HEK293T (cell line): ENCODE measurements at regions not wholly inside any gene's neighbourhood (a gene's known extent, or its start where the extent isn't known, plus 50 kb on each side); places are given as distances from the start of the nearest gene placed in this dataset.

ENCODE experiments used
- ARNT ChIP-seq: fragments of 450-650 bp; IDR thresholded peaks from 2 replicates; pipeline ENCODE4 v1.6.1; 2017; ENCODE audit warnings: mild to moderate bottlenecking
- BHLHE40 ChIP-seq: fragments of 450-650 bp; IDR thresholded peaks from 2 replicates; pipeline ENCODE4 v1.6.1; 2016; ENCODE audit warnings: mild to moderate bottlenecking, moderate library complexity, borderline replicate concordance
- CTBP1 ChIP-seq: fragments of 450-650 bp; IDR thresholded peaks from 2 replicates; pipeline ENCODE4 v1.6.1; 2016; ENCODE audit warnings: borderline replicate concordance
- ELF4 ChIP-seq: fragments of 450-650 bp; IDR thresholded peaks from 2 replicates; pipeline ENCODE4 v1.6.1; 2017; ENCODE audit warnings: antibody characterized with exemption
- FOXA1 ChIP-seq: fragments of 450-650 bp; IDR thresholded peaks from 2 replicates; pipeline ENCODE4 v1.6.1; 2016; ENCODE audit warnings: mild to moderate bottlenecking
- FOXK2 ChIP-seq: fragments of 450-650 bp; IDR thresholded peaks from 2 replicates; pipeline ENCODE4 v1.6.1; 2016; ENCODE audit warnings: mild to moderate bottlenecking
- FOXM1 ChIP-seq: fragments of 450-650 bp; IDR thresholded peaks from 2 replicates; pipeline ENCODE4 v1.6.1; 2017; ENCODE audit warnings: mild to moderate bottlenecking, borderline replicate concordance
- HDGF ChIP-seq: fragments of 450-650 bp; IDR thresholded peaks from 2 replicates; pipeline ENCODE4 v1.6.1; 2017; ENCODE audit warnings: antibody characterized with exemption, borderline replicate concordance
- NFRKB ChIP-seq: fragments of 450-650 bp; IDR thresholded peaks from 2 replicates; pipeline ENCODE4 v1.6.1; 2016; ENCODE audit warnings: mild to moderate bottlenecking, moderate library complexity
- PKNOX1 ChIP-seq: fragments of 450-650 bp; IDR thresholded peaks from 2 replicates; pipeline ENCODE4 v1.6.1; 2016
- SP1 ChIP-seq: fragments of 450-650 bp; IDR thresholded peaks from 2 replicates; pipeline ENCODE4 v1.6.1; 2017
- SUZ12 ChIP-seq: fragments of 450-650 bp; IDR thresholded peaks from 2 replicates; pipeline ENCODE4 v1.6.1; 2016; ENCODE audit warnings: mild to moderate bottlenecking
- TARDBP ChIP-seq: fragments of 450-650 bp; IDR thresholded peaks from 2 replicates; pipeline ENCODE4 v1.6.1; 2016
- ZNF384 ChIP-seq: fragments of 450-650 bp; IDR thresholded peaks from 2 replicates; pipeline ENCODE4 v1.6.1; 2016

GRCh38 chr11:90465553-90465952 lies 242.7 kb upstream of the CHORDC1 start:
- TF ChIP-seq ZNF384, result no peak
- TF ChIP-seq HDGF, result no peak
- no peak for TF ChIP-seq SP1
- TF ChIP-seq FOXK2, result no peak
- no peak for TF ChIP-seq FOXM1
- no peak for TF ChIP-seq SUZ12
- no peak for TF ChIP-seq BHLHE40
- TF ChIP-seq NFRKB, result no peak
- no peak for TF ChIP-seq ARNT
- TF ChIP-seq TARDBP, result no peak
- no peak for TF ChIP-seq ELF4
- TF ChIP-seq PKNOX1, result no peak
- no peak for TF ChIP-seq CTBP1
- no peak for TF ChIP-seq FOXA1
